Stimulated activated CD4-positive, alpha-beta T cell treated with anti-CD3 and anti-CD28 coated beads, Interleukin-1b, Interleukin-23, amount 100 ng/mL, for 48 hours (primary cell): ENCODE measurements at regions not wholly inside any gene's neighbourhood (a gene's known extent, or its start where the extent isn't known, plus 50 kb on each side); places are given as distances from the start of the nearest gene placed in this dataset.

ENCODE experiments used
- DNase-seq: peaks from one replicate; pipeline ENCODE4 v3.0.0-alpha.2; 2020

- DNase-seq, result no peak
Observed at GRCh38 chr2:145690183-145690778, 1170.4 kb upstream of the ZEB2 start.

GRCh38 chr2:145689277-145689676 lies 1169.4 kb upstream of the ZEB2 start:
- no peak for DNase-seq

- DNase-seq, result no peak
Observed at GRCh38 chr2:145688156-145688555, 1168.2 kb upstream of the ZEB2 start.

- no peak for DNase-seq
Observed at GRCh38 chr2:145687442-145688134, 1167.7 kb upstream of the ZEB2 start.

GRCh38 chr2:145685383-145686050 lies 1165.6 kb upstream of the ZEB2 start:
- no peak for DNase-seq

GRCh38 chr2:145682546-145683157 lies 1162.7 kb upstream of the ZEB2 start:
- no peak for DNase-seq

GRCh38 chr2:145680276-145680675 lies 1160.4 kb upstream of the ZEB2 start:
- no peak for DNase-seq

GRCh38 chr2:145677371-145677770 lies 1157.5 kb upstream of the ZEB2 start:
- DNase-seq, result no peak

GRCh38 chr2:145674705-145675104 lies 1154.8 kb upstream of the ZEB2 start:
- DNase-seq, result no peak

- no peak for DNase-seq
Observed at GRCh38 chr2:145669301-145669700, 1149.4 kb upstream of the ZEB2 start.

GRCh38 chr2:145666552-145666951 lies 1146.6 kb upstream of the ZEB2 start:
- DNase-seq, result no peak

GRCh38 chr2:145657265-145657664 lies 1137.3 kb upstream of the ZEB2 start:
- DNase-seq, result no peak

GRCh38 chr2:145655165-145655765 lies 1135.3 kb upstream of the ZEB2 start:
- no peak for DNase-seq

GRCh38 chr2:145654746-145655145 lies 1134.8 kb upstream of the ZEB2 start:
- DNase-seq, result no peak

- DNase-seq, result no peak
Observed at GRCh38 chr2:145654156-145654555, 1134.2 kb upstream of the ZEB2 start.

GRCh38 chr2:145653553-145653952 lies 1133.6 kb upstream of the ZEB2 start:
- no peak for DNase-seq

- no peak for DNase-seq
Observed at GRCh38 chr2:145652571-145653545, 1132.9 kb upstream of the ZEB2 start.

GRCh38 chr2:145652036-145652435 lies 1132.1 kb upstream of the ZEB2 start:
- DNase-seq, result no peak

- DNase-seq, result no peak
Observed at GRCh38 chr2:145650226-145650625, 1130.3 kb upstream of the ZEB2 start.

- no peak for DNase-seq
Observed at GRCh38 chr2:145649061-145649460, 1129.1 kb upstream of the ZEB2 start.

- no peak for DNase-seq
Observed at GRCh38 chr2:145644820-145645302, 1124.9 kb upstream of the ZEB2 start.

GRCh38 chr2:145638675-145639074 lies 1118.8 kb upstream of the ZEB2 start:
- DNase-seq, result no peak
